Astrocyte (in vitro differentiated cells and primary cell): ENCODE measurements at regions not wholly inside any gene's neighbourhood (a gene's known extent, or its start where the extent isn't known, plus 50 kb on each side); places are given as distances from the start of the nearest gene placed in this dataset.

Experiments
- DNase-seq: peaks from one replicate; pipeline ENCODE4 v3.0.0-alpha.2; 2010; ENCODE audit warnings: low read depth
- FAIRE-seq: peaks from 2 replicates; lab custom pipeline; 2011; peaks lifted over from hg19 to GRCh38; lab: Jason Lieb, UNC
- H2AFZ ChIP-seq: 2 replicates; pipeline ENCODE4 v1.6.0; 2012; ENCODE audit warnings: low read depth, low read length, inconsistent platforms
- H3K27ac ChIP-seq: 2 replicates; pipeline ENCODE4 v1.5.1; 2011; ENCODE audit warnings: low read depth, low read length, inconsistent platforms
- H3K27me3 ChIP-seq: 2 replicates; pipeline ENCODE4 v1.6.0; 2011; ENCODE audit warnings: low read length, inconsistent platforms; ENCODE audit not compliant: insufficient read depth
- H3K36me3 ChIP-seq: 2 replicates; pipeline ENCODE4 v1.5.1; 2011; ENCODE audit warnings: low read length, inconsistent platforms; ENCODE audit not compliant: insufficient read depth
- H3K4me1 ChIP-seq: 2 replicates; pipeline ENCODE4 v1.5.1; 2011; ENCODE audit warnings: low read length, inconsistent platforms; ENCODE audit not compliant: insufficient read depth
- H3K4me2 ChIP-seq: 2 replicates; pipeline ENCODE4 v1.6.0; 2012; ENCODE audit warnings: low read length, inconsistent platforms
- H3K4me3 ChIP-seq: 2 replicates; pipeline ENCODE4 v1.5.1; 2011; ENCODE audit warnings: low read depth, mild to moderate bottlenecking, low read length, inconsistent platforms; ENCODE audit not compliant: insufficient read depth
- H3K79me2 ChIP-seq: 2 replicates; pipeline ENCODE4 v1.6.0; 2012; ENCODE audit warnings: mild to moderate bottlenecking, low read length, inconsistent platforms; ENCODE audit not compliant: insufficient read depth
- H3K9ac ChIP-seq: 2 replicates; pipeline ENCODE4 v1.6.0; 2012; ENCODE audit warnings: mild to moderate bottlenecking, low read length, inconsistent platforms
- H3K9me3 ChIP-seq: 2 replicates; pipeline ENCODE4 v1.5.1; 2012; ENCODE audit warnings: low read depth, mild to moderate bottlenecking, low read length, inconsistent platforms; ENCODE audit not compliant: insufficient read depth
- H4K20me1 ChIP-seq: 2 replicates; pipeline ENCODE4 v1.6.0; 2012; ENCODE audit warnings: low read length, inconsistent platforms; ENCODE audit not compliant: insufficient read depth
- H3K27ac Mint-ChIP-seq: one replicate; pipeline ENCODE4 v1.8.0; 2021; ENCODE audit warnings: mild to moderate bottlenecking, mixed read lengths; ENCODE audit not compliant: unreplicated experiment
- H3K27me3 Mint-ChIP-seq: one replicate; pipeline ENCODE4 v1.8.0; 2021; ENCODE audit warnings: low read depth, mixed read lengths; ENCODE audit not compliant: unreplicated experiment
- H3K36me3 Mint-ChIP-seq: one replicate; pipeline ENCODE4 v1.8.0; 2021; ENCODE audit warnings: low read depth, mixed read lengths; ENCODE audit not compliant: unreplicated experiment
- H3K4me1 Mint-ChIP-seq: one replicate; pipeline ENCODE4 v1.8.0; 2021; ENCODE audit warnings: low read depth, mixed read lengths; ENCODE audit not compliant: unreplicated experiment
- H3K4me3 Mint-ChIP-seq: one replicate; pipeline ENCODE4 v1.8.0; 2021; ENCODE audit warnings: mild to moderate bottlenecking, moderate library complexity, mixed read lengths; ENCODE audit not compliant: unreplicated experiment
- H3K9me3 Mint-ChIP-seq: one replicate; pipeline ENCODE4 v1.8.0; 2021; ENCODE audit warnings: mild to moderate bottlenecking, mixed read lengths; ENCODE audit not compliant: unreplicated experiment
- CTCF ChIP-seq: IDR thresholded peaks from 2 replicates; pipeline ENCODE4 v1.5.1; 2011; ENCODE audit warnings: low read depth, mild to moderate bottlenecking, inconsistent platforms, low read length, moderate library complexity; ENCODE audit not compliant: insufficient read depth
- EZH2 ChIP-seq: IDR thresholded peaks from 2 replicates; pipeline ENCODE4 v1.6.1; 2012; ENCODE audit warnings: mild to moderate bottlenecking, low read length, inconsistent platforms; ENCODE audit not compliant: insufficient read depth

- Histone ChIP-seq H3K27me3 (no peaks in the 10 kb centered on the region), H2AFZ (no peak overlapping the region), H4K20me1 (no peaks in the 10 kb centered on the region), H3K79me2 (no peaks in the 10 kb centered on the region), H3K36me3 (no peaks in the 10 kb centered on the region), H3K9me3 (no peaks in the 10 kb centered on the region), H3K4me1 (peaks cover 32% of the 10 kb centered on the region), H3K4me2 (peak overlapping the region; percentile 29), H3K9ac (peak overlapping the region; percentile 68), H3K4me3 (no peak overlapping the region), H3K27ac (peak overlapping the region; percentile 99)
- Mint-ChIP-seq H3K36me3 (no peaks in the 10 kb centered on the region), H3K27ac (peak overlapping the region; percentile 83), H3K4me1 (peaks cover 31% of the 10 kb centered on the region), H3K4me3 (no peak overlapping the region), H3K27me3 (no peaks in the 10 kb centered on the region), H3K9me3 (peaks cover 1% of the 10 kb centered on the region)
- FAIRE-seq: peak; percentile 96
- DNase-seq: peak; percentile 87
- TF ChIP-seq CTCF (no peak), EZH2 (no peak)
Measured at GRCh38 chr12:46556819-46557524, 184.4 kb upstream of the SLC38A2 start.

GRCh38 chr12:46556105-46556559 lies 183.6 kb upstream of the SLC38A2 start:
- Mint-ChIP-seq H3K27ac (peak overlapping the region; percentile 89), H3K4me3 (peak overlapping the region; percentile 6), H3K4me1 (peaks cover 31% of the 10 kb centered on the region), H3K36me3 (no peaks in the 10 kb centered on the region), H3K27me3 (no peaks in the 10 kb centered on the region), H3K9me3 (peaks cover 1% of the 10 kb centered on the region)
- H3K4me2 ChIP-seq: peak overlapping the region; percentile 81
- no peak overlapping the region for H2AFZ ChIP-seq
- H4K20me1 ChIP-seq: no peaks in the 10 kb centered on the region
- H3K4me1 ChIP-seq: peaks cover 31% of the 10 kb centered on the region
- peak overlapping the region; percentile 99 for H3K27ac ChIP-seq
- FAIRE-seq (peak; percentile 89), DNase-seq (peak; percentile 99)
- no peak for TF ChIP-seq CTCF
- no peak for TF ChIP-seq EZH2
- no peaks in the 10 kb centered on the region for H3K79me2 ChIP-seq
- H3K9ac ChIP-seq: peak overlapping the region; percentile 83
- no peaks in the 10 kb centered on the region for H3K9me3 ChIP-seq
- no peak overlapping the region for H3K4me3 ChIP-seq
- no peaks in the 10 kb centered on the region for H3K36me3 ChIP-seq
- no peaks in the 10 kb centered on the region for H3K27me3 ChIP-seq

- Mint-ChIP-seq H3K4me3 (no peak overlapping the region), H3K27ac (peak overlapping the region; percentile 89), H3K36me3 (no peaks in the 10 kb centered on the region), H3K9me3 (peaks cover 1% of the 10 kb centered on the region), H3K4me1 (peaks cover 36% of the 10 kb centered on the region), H3K27me3 (no peaks in the 10 kb centered on the region)
- no peaks in the 10 kb centered on the region for H3K79me2 ChIP-seq
- H3K9ac ChIP-seq: peak overlapping the region; percentile 83
- no peaks in the 10 kb centered on the region for H3K27me3 ChIP-seq
- FAIRE-seq: no peak
- H3K36me3 ChIP-seq: no peaks in the 10 kb centered on the region
- H3K4me2 ChIP-seq: peak overlapping the region; percentile 81
- no peaks in the 10 kb centered on the region for H3K9me3 ChIP-seq
- peak; percentile 90 for DNase-seq
- peaks cover 31% of the 10 kb centered on the region for H3K4me1 ChIP-seq
- TF ChIP-seq EZH2 (no peak), CTCF (no peak)
- H3K27ac ChIP-seq: peak overlapping the region; percentile 99
- H3K4me3 ChIP-seq: no peak overlapping the region
- no peaks in the 10 kb centered on the region for H4K20me1 ChIP-seq
- H2AFZ ChIP-seq: no peak overlapping the region
Measured at GRCh38 chr12:46555406-46555852, 182.9 kb upstream of the SLC38A2 start.
